NB4 (cell line): ENCODE measurements at regions not wholly inside any gene's neighbourhood (a gene's known extent, or its start where the extent isn't known, plus 50 kb on each side); places are given as distances from the start of the nearest gene placed in this dataset.

Source experiments
- DNase-seq: peaks from one replicate; pipeline ENCODE4 v3.0.0; 2010; ENCODE audit warnings: low read depth
- H3K4me3 ChIP-seq: one replicate; pipeline ENCODE4 v1.5.1; 2011; ENCODE audit warnings: mild to moderate bottlenecking, low read depth, low read length, moderate library complexity
- CTCF ChIP-seq: IDR thresholded peaks from one replicate; pipeline ENCODE4 v1.5.1; 2012; ENCODE audit warnings: low read depth, low read length
- MYC ChIP-seq: IDR thresholded peaks from 2 replicates; pipeline ENCODE4 v1.6.1; 2011; ENCODE audit warnings: low read depth, low read length
- POLR2A ChIP-seq: IDR thresholded peaks from 2 replicates; pipeline ENCODE4 v1.6.1; 2011; ENCODE audit warnings: mild to moderate bottlenecking; ENCODE audit not compliant: insufficient read length; ENCODE audit errors: extremely low read depth
- TF ChIP-seq, protein P1 (sequence below): IDR thresholded peaks from 2 replicates; pipeline ENCODE4 v1.6.1; 2011; ENCODE audit warnings: low read depth, low read length

GRCh38 chr11:23103416-23103815 is 243.1 kb upstream of the CCDC179 start:
- H3K4me3 ChIP-seq = no peak overlapping the region
- DNase-seq = no peak
- TF ChIP-seq CTCF (no peak), POLR2A (no peak), MYC (no peak)
- TF ChIP-seq, protein P1, sequence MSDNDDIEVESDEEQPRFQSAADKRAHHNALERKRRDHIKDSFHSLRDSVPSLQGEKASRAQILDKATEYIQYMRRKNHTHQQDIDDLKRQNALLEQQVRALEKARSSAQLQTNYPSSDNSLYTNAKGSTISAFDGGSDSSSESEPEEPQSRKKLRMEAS = no peak

GRCh38 chr11:23111527-23111926 is 251.3 kb upstream of the CCDC179 start:
- H3K4me3 ChIP-seq = no peak overlapping the region
- TF ChIP-seq POLR2A (no peak), MYC (no peak), CTCF (no peak)
- TF ChIP-seq, protein P1 = no peak
- no peak for DNase-seq

- TF ChIP-seq, protein P1 = no peak
- TF ChIP-seq MYC (no peak), CTCF (no peak), POLR2A (no peak)
- H3K4me3 ChIP-seq = no peak overlapping the region
- no peak for DNase-seq
Observed at GRCh38 chr11:23112390-23112789, 252.1 kb upstream of the CCDC179 start.

DNA sequence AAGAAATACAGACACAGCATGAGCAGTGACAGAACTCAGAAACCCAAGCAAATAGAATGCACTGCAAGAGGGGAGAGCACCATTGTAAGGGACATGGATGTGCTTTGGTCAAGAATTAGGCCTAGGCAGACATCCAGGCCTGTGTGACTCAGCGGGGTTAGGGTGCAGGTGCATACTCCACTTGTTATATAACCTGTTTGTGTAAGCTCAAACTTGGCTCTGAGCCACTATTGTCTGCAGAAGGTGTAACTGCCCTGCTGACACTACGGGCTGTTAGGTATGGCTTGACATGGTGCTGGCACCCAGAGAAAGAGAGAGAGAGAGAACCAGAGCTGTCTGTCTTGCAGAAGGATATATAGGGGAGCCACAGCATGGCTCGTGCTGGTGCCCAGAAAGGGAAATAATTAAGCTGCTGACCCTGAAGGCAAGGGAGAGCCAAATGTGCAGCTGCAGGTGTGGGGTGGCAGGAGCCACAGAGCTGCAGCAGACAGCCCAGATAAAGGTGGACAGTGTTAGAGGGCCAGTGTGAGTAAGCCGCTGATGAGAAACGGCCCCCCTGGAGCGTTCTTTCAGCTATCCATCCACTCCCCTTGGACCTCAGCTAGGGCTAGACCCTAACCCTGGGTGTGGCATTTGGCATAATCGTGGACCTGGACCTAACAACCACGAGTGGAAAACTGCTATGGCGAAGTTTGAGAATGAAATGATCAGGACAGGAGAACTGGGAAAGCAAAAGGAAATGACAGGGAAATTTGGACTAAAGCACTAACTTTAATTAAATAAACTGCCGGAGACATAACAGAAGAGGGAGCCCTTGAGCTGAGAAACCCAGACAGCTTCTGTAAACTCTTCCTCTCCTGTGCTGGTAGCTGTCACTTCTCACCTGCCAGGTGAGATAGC is 253.0 kb upstream of the CCDC179 start:
- DNase-seq = peak; percentile 40
- TF ChIP-seq POLR2A (no peak), CTCF (peak; percentile 24), MYC (no peak)
- TF ChIP-seq, protein P1 = no peak
- H3K4me3 ChIP-seq = no peak overlapping the region

- TF ChIP-seq CTCF (no peak), POLR2A (no peak), MYC (no peak)
- TF ChIP-seq, protein P1 = no peak
- no peak for DNase-seq
- H3K4me3 ChIP-seq = no peak overlapping the region
Observed at GRCh38 chr11:23113887-23114216, 253.6 kb upstream of the CCDC179 start.
